Right lobe of liver (tissue), 4 donors: ENCODE measurements at regions not wholly inside any gene's neighbourhood (a gene's known extent, or its start where the extent isn't known, plus 50 kb on each side); places are given as distances from the start of the nearest gene placed in this dataset.
"Not testable (repeated sequence)": the region's sequence is repeated elsewhere in the genome, so short reads cannot be mapped to it uniquely, and the experiment has no call there.

Source experiments
- POLR2A ChIP-seq: fragments of 450-650 bp; IDR thresholded peaks from one replicate; pipeline ENCODE4 v1.6.1; 2017; ENCODE audit warnings: antibody characterized with exemption, mild to moderate bottlenecking
- TF ChIP-seq, protein P1 (sequence below), 4 donors: fragments of 200-600 bp in 3 of 4; fragments of 450-650 bp in 1 of 4; IDR thresholded peaks; one replicate each; pipeline versions ENCODE4 v1.5.1 to v1.8.0; 2016 to 2022; ENCODE audit warnings: antibody characterized with exemption in 4 of 4, mild to moderate bottlenecking in 2 of 4
- donor health status: DM: no; HTN: no; CAD: no.
- donor health status: DM: no; HTN: no; CAD: no.
- donor health status: DM: no; HTN: yes; CAD: no.

DNA sequence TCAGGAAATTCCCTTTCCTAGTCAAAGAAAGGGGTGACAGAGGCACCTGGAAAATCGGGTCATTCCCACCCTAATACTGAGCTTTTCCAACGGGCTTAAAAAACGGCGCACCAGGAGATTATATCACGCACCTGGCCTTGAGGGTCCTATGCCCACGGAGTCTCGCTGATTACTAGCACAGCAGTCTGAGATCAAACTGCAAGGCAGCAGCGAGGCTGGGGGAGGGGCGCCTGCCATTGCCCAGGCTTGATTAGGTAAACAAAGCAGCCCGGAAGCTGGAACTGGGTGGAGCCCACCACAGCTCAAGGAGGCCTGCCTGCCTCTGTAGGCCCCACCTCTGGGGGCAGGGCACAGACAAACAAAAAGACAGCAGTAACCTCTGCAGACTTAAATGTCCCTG lies 107.5 kb upstream of the VWC2 start:
- TF ChIP-seq, protein P1, sequence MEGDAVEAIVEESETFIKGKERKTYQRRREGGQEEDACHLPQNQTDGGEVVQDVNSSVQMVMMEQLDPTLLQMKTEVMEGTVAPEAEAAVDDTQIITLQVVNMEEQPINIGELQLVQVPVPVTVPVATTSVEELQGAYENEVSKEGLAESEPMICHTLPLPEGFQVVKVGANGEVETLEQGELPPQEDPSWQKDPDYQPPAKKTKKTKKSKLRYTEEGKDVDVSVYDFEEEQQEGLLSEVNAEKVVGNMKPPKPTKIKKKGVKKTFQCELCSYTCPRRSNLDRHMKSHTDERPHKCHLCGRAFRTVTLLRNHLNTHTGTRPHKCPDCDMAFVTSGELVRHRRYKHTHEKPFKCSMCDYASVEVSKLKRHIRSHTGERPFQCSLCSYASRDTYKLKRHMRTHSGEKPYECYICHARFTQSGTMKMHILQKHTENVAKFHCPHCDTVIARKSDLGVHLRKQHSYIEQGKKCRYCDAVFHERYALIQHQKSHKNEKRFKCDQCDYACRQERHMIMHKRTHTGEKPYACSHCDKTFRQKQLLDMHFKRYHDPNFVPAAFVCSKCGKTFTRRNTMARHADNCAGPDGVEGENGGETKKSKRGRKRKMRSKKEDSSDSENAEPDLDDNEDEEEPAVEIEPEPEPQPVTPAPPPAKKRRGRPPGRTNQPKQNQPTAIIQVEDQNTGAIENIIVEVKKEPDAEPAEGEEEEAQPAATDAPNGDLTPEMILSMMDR (IDR thresholded peaks at IDR 0.05): not testable (repeated sequence)
- not testable (repeated sequence) for TF ChIP-seq POLR2A
